ENCODE measurements at regions not wholly inside any gene's neighbourhood (a gene's known extent, or its start where the extent isn't known, plus 50 kb on each side); places are given as distances from the start of the nearest gene placed in this dataset.

- no peak for TF ChIP-seq POLR2A (IDR thresholded peaks at IDR 0.05; ENCODE audit: borderline replicate concordance, extremely low read depth, insufficient read depth, insufficient read length)
- no peak for TF ChIP-seq SIN3A (IDR thresholded peaks at IDR 0.05; ENCODE audit: low read depth)
- TF ChIP-seq POLR2AphosphoS5 (IDR thresholded peaks at IDR 0.05; ENCODE audit: low read depth, low read length), result no peak
- TF ChIP-seq CTCF (IDR thresholded peaks at IDR 0.05 in 2 of 3, conservative IDR thresholded peaks at IDR 0.05 in 1 of 3; ENCODE audit: borderline replicate concordance in 1 of 3, insufficient read depth in 1 of 3, low read depth in 2 of 3, low read length in 2 of 3), result no peak
- TF ChIP-seq SP1 (IDR thresholded peaks at IDR 0.05; ENCODE audit: low read depth), result no peak
- TF ChIP-seq REST (IDR thresholded peaks at IDR 0.05; ENCODE audit: low read depth), result no peak
- TF ChIP-seq CEBPB (IDR thresholded peaks at IDR 0.05; ENCODE audit: low read depth), result no peak
Measured at GRCh38 chr5:32508806-32509805, 64.6 kb upstream of the ZFR start.

All from HCT116 (cell line).